ENCODE measurements at regions not wholly inside any gene's neighbourhood (a gene's known extent, or its start where the extent isn't known, plus 50 kb on each side); places are given as distances from the start of the nearest gene placed in this dataset.

GRCh38 chr7:68058014-68058413 is 1061.4 kb downstream of the TYW1 start (continued):
- TF ChIP-seq KDM1A (IDR thresholded peaks at IDR 0.05; ENCODE audit: borderline replicate concordance, low read length) (no peak), BRCA1 (IDR thresholded peaks at IDR 0.05; ENCODE audit: low read depth, low read length) (no peak), RFX5 (IDR thresholded peaks at IDR 0.05; ENCODE audit: borderline replicate concordance, low read depth, low read length) (no peak), POLR2A (IDR thresholded peaks at IDR 0.05; ENCODE audit: control extremely low read depth in 1 of 2, low read depth in 2 of 2, low read length in 2 of 2) (no peak), NANOG (IDR thresholded peaks at IDR 0.05; ENCODE audit: insufficient read depth, low read depth, low read length, poor library complexity, severe bottlenecking) (no peak), EGR1 (IDR thresholded peaks at IDR 0.05; ENCODE audit: borderline replicate concordance, low read depth, low read length) (no peak)

Measured in H1 (cell line).